ENCODE measurements at regions not wholly inside any gene's neighbourhood (a gene's known extent, or its start where the extent isn't known, plus 50 kb on each side); places are given as distances from the start of the nearest gene placed in this dataset.

- TF ChIP-seq GABPA (IDR thresholded peaks at IDR 0.05; ENCODE audit: low read depth) (no peak), IRF5 (IDR thresholded peaks at IDR 0.05; ENCODE audit: borderline replicate concordance) (no peak), CTCF (IDR thresholded peaks at IDR 0.05 in 2 of 3, conservative IDR thresholded peaks at IDR 0.05 in 1 of 3; ENCODE audit: control insufficient read depth in 2 of 3, extremely low read depth in 1 of 3, insufficient read depth in 1 of 3, low read depth in 3 of 3, low read length in 3 of 3) (no peak), RB1 (IDR thresholded peaks at IDR 0.05; ENCODE audit: borderline replicate concordance) (no peak), RCOR1 (conservative IDR thresholded peaks at IDR 0.05; ENCODE audit: low read depth, low read length) (no peak), SUZ12 (IDR thresholded peaks at IDR 0.05; ENCODE audit: unreplicated experiment) (no peak), USF1 (IDR thresholded peaks at IDR 0.05; ENCODE audit: borderline replicate concordance, extremely low read length, insufficient read depth, low read depth, low read length) (no peak), FOXM1 (IDR thresholded peaks at IDR 0.05; ENCODE audit: low read depth, low read length) (no peak)
These were observed 71.9 kb upstream of the CNEP1R1 start for GRCh38 chr16:49953090-49953489.

Measured in GM12878 (cell line).